ENCODE measurements at regions not wholly inside any gene's neighbourhood (a gene's known extent, or its start where the extent isn't known, plus 50 kb on each side); places are given as distances from the start of the nearest gene placed in this dataset.

GRCh38 chr6:140108167-140108566, 733.7 kb upstream of the CITED2 start:
- DNase-seq (ENCODE audit: insufficient read length, low spot score) (no peak), FAIRE-seq (no peak)
- TF ChIP-seq POLR2A (IDR thresholded peaks at IDR 0.05; ENCODE audit: low read depth, low read length), result no peak

DNA sequence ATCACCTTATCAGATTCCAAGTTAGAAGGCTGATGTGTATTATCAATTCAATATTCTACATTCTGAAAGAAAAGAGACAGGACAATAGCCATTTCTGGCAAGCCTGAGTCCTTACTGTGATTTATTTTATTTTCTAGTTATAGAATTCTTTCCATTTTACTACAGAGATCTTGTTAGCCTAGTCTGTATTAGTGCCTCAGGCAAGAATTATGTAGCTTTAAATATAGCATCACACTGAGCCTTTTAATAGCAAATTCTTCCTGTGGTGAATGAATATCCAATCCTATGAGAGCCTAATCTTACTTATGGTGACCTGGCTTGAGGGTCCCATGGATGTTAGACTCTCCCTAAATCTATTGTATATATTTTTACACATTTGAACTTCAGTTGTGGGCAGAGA, 732.8 kb upstream of the CITED2 start:
- TF ChIP-seq POLR2A (IDR thresholded peaks at IDR 0.05; ENCODE audit: low read depth, low read length), result no peak
- no peak for FAIRE-seq
- no peak for DNase-seq (ENCODE audit: insufficient read length, low spot score)

DNA sequence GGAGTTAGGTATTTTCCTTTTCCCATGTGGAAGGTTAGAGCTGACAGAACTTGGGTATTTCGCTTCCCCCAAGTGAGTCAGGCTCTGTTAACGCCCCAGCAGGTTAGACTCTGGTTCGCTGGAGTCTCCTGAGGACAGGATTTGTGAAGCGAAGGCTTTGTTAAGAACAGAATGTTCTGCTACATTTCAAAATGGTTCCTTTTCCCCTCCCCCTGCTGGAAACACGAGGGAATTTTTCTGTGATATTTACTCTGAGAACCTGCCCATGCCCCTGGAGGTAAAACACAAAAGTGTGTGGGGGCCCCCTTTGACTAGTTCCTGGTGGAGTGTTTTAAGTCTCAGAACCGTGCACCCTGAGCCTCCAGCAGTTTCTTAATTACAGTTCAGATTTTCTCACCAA, 731.4 kb upstream of the CITED2 start:
- no peak for TF ChIP-seq POLR2A (IDR thresholded peaks at IDR 0.05; ENCODE audit: low read depth, low read length)
- DNase-seq (ENCODE audit: insufficient read length, low spot score) (no peak), FAIRE-seq (no peak)

DNA sequence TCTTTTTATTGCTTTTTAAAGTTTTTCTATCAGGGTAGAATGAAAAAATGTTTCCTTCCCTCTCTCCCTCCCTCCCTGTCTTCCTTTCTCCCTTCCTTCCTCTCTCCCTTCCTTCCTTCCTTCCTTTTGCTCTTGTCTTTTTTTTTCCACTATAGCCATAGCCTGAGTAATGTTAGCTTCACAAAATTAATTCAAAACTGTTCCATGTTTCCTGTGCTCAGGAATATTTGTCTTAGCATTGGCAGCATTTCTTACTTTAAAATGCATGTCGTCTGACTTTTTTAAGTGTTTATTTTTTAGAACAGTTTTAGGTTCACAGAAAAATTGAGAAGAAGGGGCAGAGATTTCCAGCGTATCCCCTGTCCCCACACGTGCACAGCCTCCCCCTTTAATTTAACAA, 730.8 kb upstream of the CITED2 start:
- FAIRE-seq (no peak), DNase-seq (ENCODE audit: insufficient read length, low spot score) (no peak)
- TF ChIP-seq POLR2A (IDR thresholded peaks at IDR 0.05; ENCODE audit: low read depth, low read length), result no peak

DNA sequence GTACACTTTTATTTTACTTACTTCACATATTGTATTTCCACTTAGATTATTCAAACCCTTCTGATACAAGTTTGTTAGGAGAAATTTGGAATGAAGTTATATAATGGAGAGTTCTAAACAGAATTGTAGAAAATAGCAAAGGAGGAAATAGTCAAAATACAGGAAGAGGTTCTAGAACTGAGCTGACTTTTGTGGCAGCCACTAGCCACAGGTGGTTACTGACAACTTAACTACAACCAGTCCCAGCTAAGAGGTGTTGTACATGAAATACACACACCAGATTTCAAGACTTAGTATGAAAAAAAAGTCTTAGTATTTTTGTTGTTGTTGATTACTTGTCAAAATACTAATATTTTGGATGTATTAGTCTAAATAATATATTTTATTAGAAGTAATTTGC, 727.4 kb upstream of the CITED2 start:
- FAIRE-seq (no peak), DNase-seq (ENCODE audit: insufficient read length, low spot score) (no peak)
- TF ChIP-seq POLR2A (IDR thresholded peaks at IDR 0.05; ENCODE audit: low read depth, low read length), result no peak

DNA sequence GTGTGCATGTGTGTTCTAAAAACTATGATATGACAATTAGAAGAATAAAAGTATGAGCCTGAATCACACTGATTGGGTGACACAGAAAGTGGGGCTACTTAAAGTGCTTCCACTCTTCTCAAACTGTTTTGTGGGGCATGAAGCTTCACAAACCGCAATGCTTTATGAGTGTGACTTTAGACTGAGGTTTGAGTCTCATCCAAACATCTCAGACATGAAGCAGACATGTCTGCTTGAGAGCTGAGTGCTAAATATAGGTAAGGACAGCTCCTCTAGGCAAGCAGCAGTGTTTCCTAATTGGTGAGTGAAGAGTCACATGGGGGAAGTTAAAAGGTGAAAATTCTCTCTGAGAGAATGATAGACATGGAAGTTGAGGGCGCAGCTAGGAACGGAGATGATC, 726.9 kb upstream of the CITED2 start:
- FAIRE-seq (no peak), DNase-seq (ENCODE audit: insufficient read length, low spot score) (no peak)
- no peak for TF ChIP-seq POLR2A (IDR thresholded peaks at IDR 0.05; ENCODE audit: low read depth, low read length)

GRCh38 chr6:140095532-140095931, 721.1 kb upstream of the CITED2 start:
- no peak for DNase-seq (ENCODE audit: insufficient read length, low spot score)
- FAIRE-seq, result no peak
- no peak for TF ChIP-seq POLR2A (IDR thresholded peaks at IDR 0.05; ENCODE audit: low read depth, low read length)

GRCh38 chr6:140091895-140092294, 717.4 kb upstream of the CITED2 start:
- no peak for DNase-seq (ENCODE audit: insufficient read length, low spot score)
- no peak for FAIRE-seq
- TF ChIP-seq POLR2A (IDR thresholded peaks at IDR 0.05; ENCODE audit: low read depth, low read length), result no peak

GRCh38 chr6:140090871-140091270, 716.4 kb upstream of the CITED2 start:
- TF ChIP-seq POLR2A (IDR thresholded peaks at IDR 0.05; ENCODE audit: low read depth, low read length), result no peak
- DNase-seq (ENCODE audit: insufficient read length, low spot score) (no peak), FAIRE-seq (no peak)

DNA sequence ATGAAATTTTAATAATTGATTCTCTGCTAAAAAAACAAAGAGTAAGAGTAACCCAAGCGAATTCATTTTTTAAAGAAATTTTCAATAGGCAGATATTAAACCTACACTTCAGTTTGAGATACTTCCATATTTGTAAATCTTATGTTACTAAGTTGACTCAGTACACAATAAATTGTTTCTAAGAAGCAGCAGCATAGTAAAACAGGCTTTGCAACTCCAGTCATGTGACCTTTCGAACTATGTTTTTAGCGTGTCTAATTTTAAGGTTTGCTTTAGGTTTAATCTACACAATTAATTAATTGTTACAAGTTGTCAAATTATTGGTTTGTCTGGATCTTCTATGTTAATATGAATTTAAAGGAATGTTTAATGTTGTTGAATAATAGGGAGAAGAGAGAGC, 708.9 kb upstream of the CITED2 start:
- DNase-seq (ENCODE audit: insufficient read length, low spot score) (no peak), FAIRE-seq (no peak)
- no peak for TF ChIP-seq POLR2A (IDR thresholded peaks at IDR 0.05; ENCODE audit: low read depth, low read length)

DNA sequence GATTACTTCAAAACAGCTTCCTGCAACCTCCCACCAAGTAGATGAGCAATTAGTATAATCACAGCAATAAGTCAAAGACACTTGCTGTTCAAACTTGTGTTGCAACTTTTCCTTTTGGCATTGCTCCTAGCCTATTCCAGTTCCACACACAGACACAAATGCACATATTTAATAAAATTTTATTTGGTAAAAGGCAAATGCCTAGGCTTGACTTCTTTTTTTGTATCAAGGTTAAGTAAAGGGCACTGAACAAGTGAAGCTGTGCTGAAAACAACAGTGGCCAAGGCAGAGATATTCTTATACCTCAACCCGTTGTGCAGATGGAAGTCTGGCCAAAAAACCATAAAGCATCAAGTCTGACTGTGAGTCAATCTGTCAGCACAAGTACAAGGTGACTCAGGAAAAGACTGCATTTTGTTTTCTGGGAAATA, 708.4 kb upstream of the CITED2 start:
- no peak for TF ChIP-seq POLR2A (IDR thresholded peaks at IDR 0.05; ENCODE audit: low read depth, low read length)
- no peak for DNase-seq (ENCODE audit: insufficient read length, low spot score)
- FAIRE-seq, result peak; percentile 33

- DNase-seq (ENCODE audit: insufficient read length, low spot score) (no peak), FAIRE-seq (no peak)
- 0 out of 2 replicates have a peak, but pooled peaks have one; percentile 21 for TF ChIP-seq POLR2A (IDR thresholded peaks at IDR 0.05; ENCODE audit: low read depth, low read length)
These were observed 704.9 kb upstream of the CITED2 start for GRCh38 chr6:140079328-140079727.

DNA sequence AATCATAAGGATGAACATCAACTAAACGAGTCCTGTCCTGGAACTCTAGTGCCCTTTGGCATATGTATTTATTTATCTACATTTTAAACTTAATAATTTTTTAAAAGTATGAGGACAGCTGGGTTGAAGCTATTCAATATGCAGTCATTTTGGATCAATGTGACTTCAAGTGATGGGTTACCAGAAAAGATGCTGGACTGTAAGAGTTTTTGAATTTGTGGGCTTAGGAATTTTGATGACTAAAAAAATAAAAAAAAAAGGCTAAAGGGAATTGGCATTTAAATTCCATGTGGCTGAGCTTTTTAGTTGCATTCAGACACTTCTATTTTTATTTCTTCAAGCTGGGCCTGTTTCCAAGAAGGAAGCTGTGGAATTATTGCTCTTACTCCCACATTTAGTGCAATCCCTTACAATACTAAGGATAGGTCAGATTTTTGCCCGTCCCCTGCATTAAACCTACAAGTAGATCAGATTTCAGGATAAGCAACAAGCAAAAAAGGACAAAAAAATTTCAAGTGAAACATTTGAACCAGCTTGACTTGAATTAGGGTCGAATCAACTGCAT, 704.2 kb upstream of the CITED2 start:
- TF ChIP-seq POLR2A (IDR thresholded peaks at IDR 0.05; ENCODE audit: low read depth, low read length), result no peak
- FAIRE-seq, result no peak
- DNase-seq (ENCODE audit: insufficient read length, low spot score), result no peak

- no peak for TF ChIP-seq POLR2A (IDR thresholded peaks at IDR 0.05; ENCODE audit: low read depth, low read length)
- FAIRE-seq (no peak), DNase-seq (ENCODE audit: insufficient read length, low spot score) (no peak)
These were observed 703.5 kb upstream of the CITED2 start for GRCh38 chr6:140077827-140078560.

DNA sequence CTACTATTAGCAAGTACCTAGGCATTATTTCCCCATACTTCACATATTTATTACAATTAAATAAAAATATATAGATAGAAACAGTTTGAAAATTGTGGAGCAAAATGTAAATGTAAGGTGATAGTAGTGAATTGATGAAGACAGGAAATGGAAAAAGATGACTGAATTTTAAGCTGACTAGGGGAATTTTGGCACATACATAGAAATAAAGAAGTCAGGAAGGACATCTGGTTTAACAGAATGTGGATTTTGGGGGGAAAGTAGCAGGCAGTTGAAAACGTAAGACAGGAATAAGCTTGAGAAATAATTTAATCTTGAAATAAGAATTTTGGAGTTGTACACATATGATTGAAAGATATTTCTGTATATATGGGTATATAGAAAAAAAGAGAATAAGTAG, 701.7 kb upstream of the CITED2 start:
- DNase-seq (ENCODE audit: insufficient read length, low spot score) (no peak), FAIRE-seq (no peak)
- TF ChIP-seq POLR2A (IDR thresholded peaks at IDR 0.05; ENCODE audit: low read depth, low read length), result no peak

Data from H54 (cell line).